ENCODE measurements at regions not wholly inside any gene's neighbourhood (a gene's known extent, or its start where the extent isn't known, plus 50 kb on each side); places are given as distances from the start of the nearest gene placed in this dataset.

- no peak for DNase-seq
Measured at GRCh38 chr11:123302751-123303195, 107.7 kb upstream of the CLMP start.

DNA sequence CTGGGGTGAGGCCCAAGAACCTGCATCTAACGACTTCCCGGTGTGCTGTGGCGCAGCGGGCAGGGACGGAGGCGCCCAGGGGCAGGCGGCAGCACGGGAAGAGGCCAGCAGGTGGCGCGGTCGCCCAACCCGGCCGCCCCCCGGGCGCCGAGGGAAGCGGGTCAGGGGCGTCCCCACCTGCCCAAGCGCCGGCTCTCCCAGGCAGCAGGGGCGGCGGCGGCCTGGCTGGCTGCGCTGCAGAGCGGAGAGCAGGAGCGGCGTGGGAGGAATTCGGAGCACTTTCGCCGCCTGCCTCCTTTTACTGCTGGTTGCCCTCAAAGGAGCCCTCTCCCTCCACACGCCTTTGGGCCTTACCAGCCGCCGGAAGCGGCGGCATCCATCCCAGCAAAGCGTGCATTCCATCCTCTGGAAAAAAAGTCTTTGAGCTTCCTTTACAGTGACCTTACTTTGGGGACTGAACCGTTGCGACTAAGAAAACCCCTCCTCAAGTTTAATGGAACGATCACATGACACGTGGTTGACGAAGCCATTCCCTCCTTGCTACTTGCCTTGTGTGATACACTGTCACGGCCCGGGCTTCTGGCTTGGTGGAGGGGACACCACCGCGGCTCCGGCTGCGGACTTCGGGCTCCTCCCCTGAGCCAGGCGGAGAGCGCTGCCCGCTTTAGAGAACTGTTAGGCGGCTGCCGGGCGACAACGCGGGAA, 106.8 kb upstream of the CLMP start:
- DNase-seq, result no peak

- DNase-seq, result no peak
Measured at GRCh38 chr11:123301013-123301591, 106.1 kb upstream of the CLMP start.

- DNase-seq, result no peak
Measured at GRCh38 chr11:123299721-123300120, 104.7 kb upstream of the CLMP start.

DNA sequence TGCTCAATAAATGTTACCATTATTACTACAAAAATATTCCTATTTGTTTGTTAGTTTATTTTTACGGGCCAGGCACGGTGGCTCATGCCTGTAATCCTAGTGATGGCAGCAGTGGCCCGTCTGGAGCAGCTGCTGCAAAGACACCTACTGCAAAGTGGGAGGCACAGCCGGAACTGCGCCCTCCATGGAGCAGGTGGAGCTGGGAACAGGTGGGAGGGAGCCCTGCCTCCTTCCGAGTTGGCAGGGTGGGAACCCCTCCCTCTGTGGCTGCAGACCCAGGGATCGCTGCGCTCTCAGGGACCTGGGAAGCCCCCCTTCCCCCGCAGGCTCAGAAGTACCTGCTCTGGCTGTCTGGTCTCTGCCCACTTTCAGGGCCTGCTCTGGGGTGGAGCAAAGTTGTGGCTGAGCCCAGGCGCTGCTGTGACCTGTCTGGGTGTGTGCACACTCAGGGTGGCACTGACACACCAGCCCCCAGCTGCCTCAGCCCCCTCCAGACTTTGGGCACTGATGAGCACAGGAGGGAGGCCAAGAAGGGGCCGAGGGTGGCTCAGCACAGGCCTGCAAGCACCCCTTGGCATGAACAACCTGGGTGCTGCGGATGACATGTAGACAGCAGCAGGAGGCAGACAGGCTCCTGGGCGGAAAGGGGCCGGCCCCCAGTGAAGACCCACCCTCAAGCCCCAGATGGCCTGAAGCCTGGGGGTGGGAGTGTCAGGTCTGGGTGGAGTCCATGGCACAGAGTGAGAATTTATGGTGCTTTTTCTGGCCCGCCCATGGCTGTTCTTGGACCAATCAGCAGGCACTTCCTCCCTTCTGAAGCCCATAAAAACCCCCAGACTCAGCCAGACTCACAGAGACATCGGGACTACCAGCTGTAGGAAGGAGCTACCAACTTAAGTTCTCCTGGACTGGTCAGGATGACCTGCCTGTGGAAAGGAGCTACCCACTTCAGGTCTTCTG, 103.7 kb upstream of the CLMP start:
- DNase-seq, result no peak

DNA sequence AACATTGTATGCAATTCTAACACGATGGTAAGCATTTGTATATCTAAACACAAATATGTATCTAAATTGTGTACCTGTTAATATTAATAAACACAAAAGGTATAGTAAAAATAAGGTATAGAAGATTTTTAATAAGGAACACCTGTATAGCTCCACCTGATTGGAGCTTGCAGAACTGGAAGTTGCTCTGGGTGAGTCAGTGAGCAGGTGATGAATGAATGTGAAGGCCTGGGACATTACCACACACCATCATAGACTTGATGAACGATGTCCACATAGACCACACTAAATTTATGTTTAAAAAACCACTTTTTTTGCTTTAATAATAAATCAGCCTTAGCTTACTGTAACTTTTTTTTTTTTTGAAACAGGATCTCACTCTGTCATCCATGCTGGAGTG, 97.6 kb upstream of the CLMP start:
- DNase-seq, result no peak

DNA sequence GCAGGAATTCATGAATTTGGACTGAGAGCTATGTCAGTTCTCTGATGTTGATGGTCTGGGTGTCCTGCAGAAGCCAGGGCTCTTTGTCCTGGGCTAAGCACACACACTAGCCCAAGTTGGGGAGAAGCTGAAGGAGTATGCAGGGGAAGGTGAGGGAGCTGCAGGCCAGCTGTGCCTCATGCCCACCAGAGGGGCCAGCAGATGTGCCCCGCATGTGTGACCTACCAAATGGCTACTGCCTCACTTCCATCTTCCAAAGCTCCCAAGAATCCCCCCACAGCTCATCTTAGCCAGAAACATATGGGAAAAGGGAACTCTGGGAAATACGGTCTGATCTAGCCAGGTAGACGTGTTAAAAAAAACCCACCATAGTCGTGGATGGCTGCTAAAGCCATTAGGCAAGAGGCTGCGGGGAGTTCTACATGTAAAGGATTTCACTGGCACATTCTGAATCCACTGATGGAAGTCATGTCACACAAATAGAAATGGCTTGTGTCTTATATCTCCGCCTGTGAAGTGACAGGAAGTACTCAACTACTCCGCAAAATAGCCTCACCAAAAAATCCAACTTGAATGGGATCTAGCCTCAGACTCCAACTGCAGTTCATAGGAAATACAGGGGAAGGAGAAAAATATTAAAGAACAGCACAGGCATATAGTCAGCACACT, 96.3 kb upstream of the CLMP start:
- DNase-seq, result no peak

- no peak for DNase-seq
Measured at GRCh38 chr11:123286761-123287160, 91.7 kb upstream of the CLMP start.

GRCh38 chr11:123286255-123286654, 91.2 kb upstream of the CLMP start:
- no peak for DNase-seq

DNA sequence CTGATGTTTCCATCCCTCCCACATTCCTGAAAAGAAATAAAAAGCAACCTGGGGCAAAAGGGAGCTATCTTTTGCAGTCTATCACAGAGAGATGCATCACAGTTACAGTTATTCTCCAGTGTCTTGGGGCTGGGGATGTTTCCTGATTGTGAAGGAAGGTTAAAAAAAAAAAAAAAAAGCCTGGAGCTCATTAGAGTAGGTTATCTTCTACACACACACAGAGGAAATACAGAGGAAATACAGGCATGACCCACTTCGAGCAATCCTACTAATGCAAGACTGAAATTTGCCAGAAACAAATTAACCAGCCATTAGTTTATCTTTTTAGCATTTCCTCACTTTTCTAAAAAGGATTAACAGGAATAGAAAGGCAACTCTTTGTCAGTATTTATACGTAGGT, 89.4 kb upstream of the CLMP start:
- no peak for DNase-seq

DNA sequence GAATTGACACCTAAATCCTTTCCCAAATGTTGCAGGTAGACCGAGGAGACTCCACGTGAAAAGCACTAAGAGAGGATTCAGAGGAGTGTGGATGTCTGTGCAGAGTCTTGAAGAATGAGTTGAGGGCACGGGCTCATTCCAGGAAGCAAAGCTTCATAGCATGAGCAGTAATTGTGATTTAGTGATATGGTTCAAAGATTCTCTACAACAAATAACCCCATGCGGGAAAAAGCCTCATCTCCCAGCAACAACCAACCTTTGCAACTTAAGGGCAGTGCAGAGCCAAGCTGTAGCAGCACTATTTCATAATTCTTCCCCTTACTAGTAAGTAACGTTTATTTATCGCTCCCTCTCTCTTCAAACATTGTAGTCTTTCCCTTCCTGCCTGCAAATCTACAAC, 87.5 kb upstream of the CLMP start:
- no peak for DNase-seq

GRCh38 chr11:123273616-123274015, 78.6 kb upstream of the CLMP start:
- DNase-seq, result no peak

DNA sequence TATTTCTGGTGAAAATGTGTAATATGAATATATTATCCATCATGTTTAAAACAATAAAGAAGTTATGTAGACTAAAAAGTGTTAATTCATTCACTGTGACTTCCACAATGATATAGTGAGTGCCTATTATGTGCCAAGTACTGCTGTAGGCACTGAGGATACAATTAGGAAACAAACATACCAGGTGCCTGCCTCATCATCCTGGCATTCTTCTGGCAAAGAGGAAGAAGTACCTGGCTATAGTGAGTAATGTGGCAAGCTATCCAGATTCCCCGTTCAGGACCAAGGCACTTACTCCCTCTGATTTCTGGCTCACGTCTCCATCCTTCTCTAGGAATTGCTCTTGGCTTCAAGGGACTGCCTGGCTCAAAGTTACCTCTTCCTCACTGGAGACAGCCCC, 77.5 kb upstream of the CLMP start:
- no peak for DNase-seq

DNA sequence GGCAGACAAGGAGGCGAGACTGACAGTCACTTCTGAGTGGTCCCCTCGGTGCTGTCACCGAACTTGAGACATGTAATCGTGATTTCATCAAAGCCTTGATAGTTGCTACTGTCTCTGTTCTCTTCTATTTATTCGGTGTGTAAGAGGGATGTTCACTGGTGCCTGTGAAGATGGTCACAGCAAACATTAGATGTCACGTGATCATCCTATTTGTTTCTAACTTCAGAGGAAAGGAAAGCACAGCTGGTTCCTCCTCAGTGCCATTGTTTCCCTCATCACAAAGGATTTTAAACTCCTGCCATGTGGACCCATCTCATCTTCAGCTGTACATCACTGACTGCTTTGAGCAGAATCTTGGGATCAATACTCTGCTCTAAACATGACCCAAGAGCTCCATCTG, 73.1 kb upstream of the CLMP start:
- no peak for DNase-seq

DNA sequence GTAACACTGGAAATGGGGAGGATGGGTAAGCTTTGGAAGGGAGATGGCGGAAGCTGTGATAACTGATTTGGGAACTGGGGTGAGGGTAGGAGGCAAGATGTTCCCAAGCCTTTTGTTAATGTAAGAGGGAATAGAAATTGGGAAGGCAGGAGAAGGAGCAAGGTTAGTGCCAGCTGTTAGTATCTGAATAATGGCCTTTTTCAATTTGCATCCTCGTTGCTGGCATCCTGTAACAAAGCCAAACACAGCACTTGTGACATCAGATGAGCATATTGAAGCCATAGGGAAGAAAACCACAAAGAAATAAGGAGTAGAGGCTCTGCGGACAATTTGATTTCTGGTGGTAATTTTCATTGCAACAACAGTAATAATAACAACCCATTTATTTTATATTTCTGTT, 70.9 kb upstream of the CLMP start:
- DNase-seq, result no peak

DNA sequence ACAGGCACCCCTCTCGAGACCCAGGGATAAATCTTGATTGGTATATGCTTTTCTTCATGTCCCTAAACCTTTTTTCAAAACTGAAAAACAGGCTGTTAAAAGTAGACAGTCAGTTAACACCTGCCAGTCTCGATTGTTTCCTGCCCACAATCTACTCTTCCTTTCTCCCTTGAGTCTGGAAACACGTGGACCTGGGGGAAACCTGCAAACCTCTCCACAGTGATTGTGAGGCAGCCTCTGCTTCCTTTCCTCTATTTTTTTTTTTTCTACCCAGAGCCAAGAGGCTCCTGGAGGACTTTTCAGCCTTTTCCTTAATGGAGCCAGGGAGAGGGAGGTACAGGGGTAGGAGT, 69.4 kb upstream of the CLMP start:
- DNase-seq, result no peak

GRCh38 chr11:123261345-123262106, 66.5 kb upstream of the CLMP start:
- no peak for DNase-seq

GRCh38 chr11:123260511-123261211, 65.6 kb upstream of the CLMP start:
- no peak for DNase-seq

- DNase-seq, result no peak
Measured at GRCh38 chr11:123258877-123259276, 63.8 kb upstream of the CLMP start.

GRCh38 chr11:123257370-123257769, 62.3 kb upstream of the CLMP start:
- DNase-seq, result no peak

DNA sequence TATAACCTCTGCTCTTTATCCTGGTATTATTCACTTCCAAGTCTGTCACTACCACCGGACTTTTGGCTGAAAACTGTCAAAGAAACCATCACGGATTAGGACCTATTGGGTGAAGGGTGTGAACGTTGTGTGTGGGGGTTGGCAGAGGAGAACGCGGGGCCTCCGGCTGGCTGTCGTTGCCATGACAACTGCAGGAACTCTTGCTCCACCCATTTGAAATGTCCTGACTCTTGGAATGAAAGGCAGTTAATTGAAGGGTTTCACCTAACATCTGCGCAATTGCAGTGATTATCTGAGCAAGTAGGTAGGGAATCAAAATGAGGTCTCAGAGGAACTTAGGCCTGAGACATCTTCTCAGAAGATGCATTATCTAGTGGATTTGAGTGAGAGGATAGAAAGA, 60.9 kb upstream of the CLMP start:
- DNase-seq, result no peak

GRCh38 chr11:123254357-123254756, 59.3 kb upstream of the CLMP start:
- DNase-seq, result no peak

Data from NCI-H2171 (cell line).